HepG2 (cell line): ENCODE measurements at regions not wholly inside any gene's neighbourhood (a gene's known extent, or its start where the extent isn't known, plus 50 kb on each side); places are given as distances from the start of the nearest gene placed in this dataset.

Source experiments
- ATAC-seq: fragments of 200-7000 bp; cut with Tn5 transposase; 3 replicates; pipeline ENCODE4 v1.9.1; 2020; ENCODE audit warnings: mild to moderate bottlenecking, moderate library complexity
- BruUV-seq: library from RNA; stranded (reverse); fragments of 400-500 nt; replicated peaks from 2 replicates; lab custom pipeline; 2021; lab: Mats Ljungman, UMichigan
- CTCF ChIA-PET: fragments of 300-600 bp; formaldehyde crosslinking; extraction: SDS; loops from one replicate; lab custom pipeline; 2021; ENCODE audit warnings: low total read pairs, inconsistent platforms, low intra/inter-chr PET ratio; lab: Yijun Ruan, JAX
- POLR2A ChIA-PET: fragments of 350-600 bp; sonication (Branson Sonifier 250); formaldehyde crosslinking; loops from one replicate; lab custom pipeline; 2020; ENCODE audit warnings: antibody characterized with exemption, inconsistent platforms; lab: Yijun Ruan, JAX
- DNase-seq: peaks from one replicate; pipeline ENCODE4 v3.0.0-alpha.2; 2015; ENCODE audit warnings: low spot score
- FAIRE-seq: peaks from 3 replicates; lab custom pipeline; 2011; peaks lifted over from hg19 to GRCh38; lab: Jason Lieb, UNC
- H2AFZ ChIP-seq: one replicate; pipeline ENCODE4 v1.6.1; 2011; ENCODE audit warnings: low read length, inconsistent platforms
- H3K27ac ChIP-seq: fragments of 300-600 bp; 3 replicates; pipeline ENCODE4 v1.8.0; 2011; ENCODE audit warnings: mixed run types, mild to moderate bottlenecking, mixed read lengths, low read length, inconsistent platforms; ENCODE audit not compliant: insufficient read depth; ENCODE audit errors: extremely low read length
- H3K27me3 ChIP-seq, 2 experiments: fragments of 200-600 bp in 1 of 2; 2 replicates in 1 of 2; 3 replicates in 1 of 2; pipeline versions ENCODE4 v1.6.0 to v1.8.0; 2011; ENCODE audit warnings: low read length in 2 of 2, mild to moderate bottlenecking in 2 of 2, moderate library complexity in 2 of 2, inconsistent platforms in 1 of 2; ENCODE audit not compliant: insufficient read depth in 2 of 2, control insufficient read depth in 1 of 2
- H3K36me3 ChIP-seq, 2 experiments: fragments of 200-600 bp in 1 of 2; replicated peaks in 1 of 2; 2 replicates in 1 of 2; 3 replicates in 1 of 2; pipeline versions ENCODE4 v1.5.1 to v1.8.0; 2011; ENCODE audit warnings: low read length in 2 of 2, inconsistent platforms in 1 of 2; ENCODE audit not compliant: insufficient read depth in 2 of 2, control insufficient read depth in 1 of 2
- H3K4me1 ChIP-seq: 2 replicates; pipeline ENCODE4 v1.5.1; 2012; ENCODE audit warnings: low read length, inconsistent platforms; ENCODE audit not compliant: insufficient read depth
- H3K4me2 ChIP-seq: 2 replicates; pipeline ENCODE4 v1.6.0; 2011; ENCODE audit warnings: low read depth, low read length, inconsistent platforms
- H3K4me3 ChIP-seq, 3 experiments: fragments of 200-600 bp in 1 of 3; sonication (generic), shearing (Covaris generic) in 1 of 3; replicated peaks in 1 of 3; 2 replicates each; pipeline ENCODE4 v1.5.1; 2011 to 2016; ENCODE audit warnings: low read length in 3 of 3, inconsistent platforms in 2 of 3, low read depth in 2 of 3, mild to moderate bottlenecking in 2 of 3, control low read depth in 1 of 3, mixed read lengths in 1 of 3; ENCODE audit not compliant: insufficient read depth in 1 of 3
- H3K79me2 ChIP-seq: one replicate; pipeline ENCODE4 v1.6.1; 2011; ENCODE audit warnings: low read length, inconsistent platforms; ENCODE audit not compliant: insufficient read depth
- H3K9ac ChIP-seq: 2 replicates; pipeline ENCODE4 v1.6.0; 2011; ENCODE audit warnings: mild to moderate bottlenecking, low read depth, low read length, inconsistent platforms; ENCODE audit not compliant: insufficient read depth
- H3K9me3 ChIP-seq: 2 replicates; pipeline ENCODE4 v1.5.1; 2012; ENCODE audit warnings: mild to moderate bottlenecking, low read length
- H4K20me1 ChIP-seq: 2 replicates; pipeline ENCODE4 v1.6.0; 2011; ENCODE audit warnings: inconsistent platforms, mild to moderate bottlenecking, low read length, moderate library complexity; ENCODE audit not compliant: insufficient read depth
- ARHGAP35 ChIP-seq: sonication (generic); formaldehyde crosslinking; IDR thresholded peaks from 2 replicates; pipeline ENCODE4 v1.9.0; 2022; ENCODE audit warnings: mild to moderate bottlenecking, inconsistent platforms, moderate library complexity, missing genetic modification reagents, borderline replicate concordance
- NFIB ChIP-seq: sonication (generic); formaldehyde crosslinking; IDR thresholded peaks from 2 replicates; pipeline ENCODE4 v1.9.0; 2021; ENCODE audit warnings: missing genetic modification reagents, mild to moderate bottlenecking, borderline replicate concordance
- NFYB ChIP-seq: sonication (generic); formaldehyde crosslinking; IDR thresholded peaks from 2 replicates; pipeline ENCODE4 v1.4.0; 2020; ENCODE audit warnings: missing genetic modification reagents
- NR2F2 ChIP-seq: IDR thresholded peaks from 2 replicates; pipeline ENCODE4 v1.6.1; 2012; ENCODE audit warnings: low read depth, inconsistent platforms, borderline replicate concordance
- PHF8 ChIP-seq: sonication (generic); formaldehyde crosslinking; IDR thresholded peaks from 2 replicates; pipeline ENCODE4 v1.5.0; 2020; ENCODE audit warnings: missing genetic modification reagents
- SALL2 ChIP-seq: sonication (generic); formaldehyde crosslinking; IDR thresholded peaks from 2 replicates; pipeline ENCODE4 v1.8.1; 2023; ENCODE audit warnings: mild to moderate bottlenecking, missing genetic modification reagents, inconsistent platforms
- STAT5B ChIP-seq: sonication (generic); formaldehyde crosslinking; IDR thresholded peaks from 2 replicates; pipeline ENCODE4 v1.4.0; 2020; ENCODE audit warnings: missing genetic modification reagents
- XRCC5 ChIP-seq: fragments of 200-400 bp; formaldehyde crosslinking; optimal IDR thresholded peaks from 2 replicates; pipeline ENCODE3; 2017; ENCODE audit warnings: mild to moderate bottlenecking, low read length
- ZBTB34 ChIP-seq: sonication (generic); formaldehyde crosslinking; IDR thresholded peaks from 2 replicates; pipeline ENCODE4 v1.8.0; 2022; ENCODE audit warnings: mild to moderate bottlenecking, missing genetic modification reagents
- ZBTB8A ChIP-seq: sonication (generic); formaldehyde crosslinking; IDR thresholded peaks from 2 replicates; pipeline ENCODE4 v1.4.0; 2020; ENCODE audit warnings: mild to moderate bottlenecking, low read depth, missing genetic modification reagents, borderline replicate concordance
- ZFP36L1 ChIP-seq: sonication (generic); formaldehyde crosslinking; IDR thresholded peaks from 2 replicates; pipeline ENCODE4 v1.8.0; 2022; ENCODE audit warnings: mild to moderate bottlenecking, missing genetic modification reagents, moderate library complexity
- WGBS: methylation state at CpG from one replicate; pipeline ENCODE4 v1.1.6; 2017; ENCODE audit warnings: low lambda C conversion rate; 5-methylcytosine and 5-hydroxymethylcytosine counted together
- in situ Hi-C: cut with HindIII; loops from 2 replicates; pipeline ENCODE4 v1.10.0; 2017; ENCODE audit warnings: low pct_unique_long_range_greater_than_20kb; ENCODE audit not compliant: extremely low pct_ligation_motif_present
- intact Hi-C: fragments of 100-400 bp; cut with micrococcal nuclease; formaldehyde crosslinking; loops from one replicate; pipeline ENCODE4 v1.10.0; 2022; ENCODE audit not compliant: unreplicated experiment

DNA sequence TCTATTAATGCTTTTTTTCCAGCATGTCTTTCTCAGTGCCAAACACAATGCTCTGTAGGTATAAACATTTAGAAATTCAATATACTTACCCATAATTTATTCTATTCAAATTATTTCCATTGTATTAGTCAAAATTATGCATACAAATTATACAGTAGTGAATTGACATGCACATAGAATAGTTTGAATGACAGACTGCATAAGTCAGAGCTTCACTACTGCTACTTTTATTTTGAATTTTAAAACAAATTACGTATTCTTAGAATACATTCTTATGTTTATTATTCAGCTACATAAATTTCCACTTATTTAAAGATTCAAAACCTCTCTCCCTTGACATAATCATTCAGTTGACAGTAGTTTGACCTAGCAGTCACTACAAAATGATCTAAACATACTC is 808.0 kb upstream of the CCDC179 start:
- no peak for DNase-seq
- H3K79me2 ChIP-seq: no peaks in the 10 kb centered on the region
- FAIRE-seq: no peak
- H3K4me2 ChIP-seq: no peak overlapping the region
- H2AFZ ChIP-seq: no peak overlapping the region
- ATAC-seq: no peak
- no peaks in the 10 kb centered on the region for H3K27me3 ChIP-seq
- BruUV-seq: no TSS peak
- in situ Hi-C loops (no loop called here), intact Hi-C loops (no loop called here)
- no peaks in the 10 kb centered on the region for H3K36me3 ChIP-seq
- H3K4me1 ChIP-seq: no peaks in the 10 kb centered on the region
- ChIA-PET CTCF (no interaction called here), POLR2A (no interaction called here)
- H3K9ac ChIP-seq: no peak overlapping the region
- no peaks in the 10 kb centered on the region for H3K9me3 ChIP-seq
- H3K27ac ChIP-seq: no peak overlapping the region
- TF ChIP-seq NFYB (no peak), NFIB (CRISPR knock-in tag) (no peak), ZBTB8A (no peak), ZFP36L1 (CRISPR knock-in tag) (no peak), PHF8 (CRISPR knock-in tag) (no peak), STAT5B (CRISPR knock-in tag) (no peak), NR2F2 (no peak), ARHGAP35 (CRISPR knock-in tag) (no peak), ZBTB34 (CRISPR knock-in tag) (no peak), XRCC5 (no peak), SALL2 (CRISPR knock-in tag) (no peak)
- 10% methylated on average over 1 of the region's 1 CpG for WGBS
- no peak overlapping the region for H3K4me3 ChIP-seq
- no peaks in the 10 kb centered on the region for H4K20me1 ChIP-seq
